ENCODE measurements at regions not wholly inside any gene's neighbourhood (a gene's known extent, or its start where the extent isn't known, plus 50 kb on each side); places are given as distances from the start of the nearest gene placed in this dataset.

DNA sequence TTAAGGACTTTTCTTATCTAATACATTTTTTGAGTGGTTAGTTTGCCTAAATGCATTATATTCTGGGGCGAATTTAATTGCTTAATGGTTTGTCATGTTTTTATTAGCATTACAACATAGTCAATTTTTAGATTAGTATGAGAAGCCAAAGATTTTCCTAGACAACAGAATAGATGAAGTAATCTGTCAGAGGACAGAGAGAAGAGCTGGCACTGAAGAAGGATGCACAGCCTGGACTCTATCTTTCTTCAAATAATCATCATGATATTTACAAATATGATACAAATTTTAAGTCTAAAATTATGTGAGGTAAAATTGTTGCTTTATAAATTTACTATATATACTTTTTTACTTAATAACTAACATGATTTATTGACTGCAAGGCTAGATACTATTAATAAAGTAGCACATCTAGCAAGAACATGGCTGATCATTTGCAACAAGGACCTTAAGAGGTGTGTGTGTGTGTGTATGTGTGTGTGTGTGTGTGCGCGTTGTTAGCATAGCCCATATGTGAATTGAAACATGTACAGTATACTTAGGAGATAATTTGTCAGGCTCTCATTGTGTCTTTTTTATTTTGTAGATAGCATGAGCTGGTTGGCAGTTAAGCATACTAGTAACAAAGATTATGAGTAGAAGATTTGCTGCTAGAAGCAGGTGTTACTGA lies 752.2 kb downstream of the DCDC2C start:
- intact Hi-C loops (cut with micrococcal nuclease): no loop called here
- ChIA-PET CTCF (no interaction called here), POLR2A (no interaction called here)
- Mint-ChIP-seq H3K36me3 (no peaks in the 10 kb centered on the region), H3K4me3 (no peak overlapping the region), H3K27me3 (no peaks in the 10 kb centered on the region), H3K9me3 (peaks cover 11% of the 10 kb centered on the region), H3K4me1 (ENCODE audit: low read depth) (no peaks in the 10 kb centered on the region), H3K27ac (no peak overlapping the region)
- no peak for DNase-seq

DNA sequence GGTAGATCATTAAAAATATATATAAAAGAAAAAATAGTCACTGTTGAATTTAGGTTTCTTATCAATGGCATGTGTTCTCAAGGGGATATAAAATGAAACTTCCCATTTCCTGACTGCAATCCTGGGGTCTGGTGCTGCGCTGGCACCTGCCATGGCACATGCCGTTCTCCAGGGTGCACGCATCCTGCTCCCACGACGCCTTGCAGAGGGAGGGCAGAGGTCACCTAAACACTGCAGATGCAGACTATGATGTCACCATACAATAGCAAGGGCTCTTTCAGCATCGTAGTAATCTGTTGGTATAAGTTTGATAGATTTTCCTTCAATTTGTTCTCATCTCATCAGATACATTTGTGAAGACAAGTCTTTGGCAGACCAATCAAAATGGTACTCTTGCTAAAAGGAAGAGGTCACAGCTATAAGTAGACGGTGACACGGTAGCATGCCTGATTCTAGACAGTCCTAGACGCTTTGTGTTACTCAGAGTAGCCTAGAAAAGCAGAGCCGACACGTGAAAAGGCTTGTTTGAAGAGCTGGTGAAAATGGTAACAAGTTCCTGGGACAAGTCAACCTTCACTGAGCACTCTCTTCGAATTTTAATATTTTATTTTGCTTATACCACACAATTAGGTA lies 761.4 kb downstream of the DCDC2C start:
- no peak overlapping the region for H3K4me3 Mint-ChIP-seq
- intact Hi-C loops (cut with micrococcal nuclease): no loop called here
- no peaks in the 10 kb centered on the region for H3K36me3 Mint-ChIP-seq
- no peaks in the 10 kb centered on the region for H3K4me1 Mint-ChIP-seq (ENCODE audit: low read depth)
- peaks cover 2% of the 10 kb centered on the region for H3K9me3 Mint-ChIP-seq
- H3K27me3 Mint-ChIP-seq: no peaks in the 10 kb centered on the region
- no peak for DNase-seq
- POLR2A ChIA-PET: no interaction called here
- no peak overlapping the region for H3K27ac Mint-ChIP-seq
- CTCF ChIA-PET: no interaction called here

DNA sequence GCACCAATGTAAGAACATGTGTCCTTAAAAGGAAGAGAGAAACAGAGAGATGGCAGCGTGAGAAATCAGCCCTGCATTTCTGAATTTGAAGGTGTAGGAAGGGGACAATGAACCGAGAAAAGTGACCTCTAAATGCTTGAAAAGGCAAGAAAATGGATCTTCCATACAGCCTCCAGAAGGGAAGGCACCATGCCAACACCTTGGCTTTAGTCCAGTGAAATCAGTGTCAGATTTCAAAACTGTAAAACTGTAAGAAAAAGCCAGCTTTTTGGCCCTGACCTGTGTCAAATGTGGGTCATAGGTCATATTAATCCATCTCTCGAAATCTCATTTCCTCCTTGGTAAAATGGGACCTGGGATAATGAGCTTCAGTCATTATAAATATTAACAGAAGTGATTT lies 762.3 kb downstream of the DCDC2C start:
- no peak for DNase-seq
- H3K4me1 Mint-ChIP-seq (ENCODE audit: low read depth): no peaks in the 10 kb centered on the region
- ChIA-PET POLR2A (no interaction called here), CTCF (no interaction called here)
- H3K27ac Mint-ChIP-seq: no peak overlapping the region
- peaks cover 2% of the 10 kb centered on the region for H3K9me3 Mint-ChIP-seq
- no peak overlapping the region for H3K4me3 Mint-ChIP-seq
- no peaks in the 10 kb centered on the region for H3K36me3 Mint-ChIP-seq
- intact Hi-C loops (cut with micrococcal nuclease): no loop called here
- H3K27me3 Mint-ChIP-seq: no peaks in the 10 kb centered on the region

DNA sequence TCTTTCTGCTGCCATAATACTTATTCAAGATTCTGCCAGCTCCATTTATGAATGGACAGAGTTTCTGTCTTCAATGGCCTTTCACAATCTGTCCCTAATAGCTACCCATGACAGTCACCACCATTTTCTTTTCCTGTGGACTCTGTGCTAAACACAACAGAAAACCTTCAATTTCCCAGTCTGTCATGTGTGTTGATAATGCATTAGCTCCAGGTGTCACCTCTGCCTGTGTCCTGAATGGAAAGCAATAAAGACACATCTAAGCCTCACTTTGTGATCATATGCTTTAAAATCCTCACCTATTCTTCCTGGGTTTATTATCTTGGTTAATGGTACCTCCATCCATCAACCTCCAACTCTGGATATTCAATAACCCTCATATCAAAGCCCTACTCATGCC lies 772.2 kb downstream of the DCDC2C start:
- H3K27me3 Mint-ChIP-seq: no peaks in the 10 kb centered on the region
- H3K4me1 Mint-ChIP-seq (ENCODE audit: low read depth): no peaks in the 10 kb centered on the region
- DNase-seq: no peak
- POLR2A ChIA-PET: no interaction called here
- peaks cover 21% of the 10 kb centered on the region for H3K9me3 Mint-ChIP-seq
- H3K36me3 Mint-ChIP-seq: no peaks in the 10 kb centered on the region
- no peak overlapping the region for H3K27ac Mint-ChIP-seq
- CTCF ChIA-PET: no interaction called here
- no peak overlapping the region for H3K4me3 Mint-ChIP-seq
- intact Hi-C loops (cut with micrococcal nuclease): no loop called here

DNA sequence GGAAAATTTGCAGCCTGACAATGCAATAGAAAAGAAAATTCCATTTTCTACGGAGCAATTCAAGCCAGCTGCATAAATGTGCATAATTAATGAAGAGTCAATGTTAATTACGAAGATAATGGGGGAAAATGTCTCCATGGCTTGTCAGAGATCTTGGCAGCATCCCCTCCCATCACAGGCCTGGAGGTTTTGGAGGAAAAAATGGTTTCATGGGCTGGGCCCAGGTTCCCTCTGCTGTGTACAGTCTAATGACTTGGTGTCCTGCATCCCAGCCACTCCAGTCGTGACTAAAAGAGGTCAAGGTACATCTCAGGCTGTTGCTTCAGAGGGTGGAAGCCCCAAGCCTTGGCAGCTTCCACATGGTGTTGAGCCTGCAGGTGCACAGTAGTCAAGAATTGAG lies 779.7 kb downstream of the DCDC2C start:
- peaks cover 26% of the 10 kb centered on the region for H3K9me3 Mint-ChIP-seq
- DNase-seq: no peak
- H3K4me3 Mint-ChIP-seq: no peak overlapping the region
- POLR2A ChIA-PET: no interaction called here
- no peaks in the 10 kb centered on the region for H3K4me1 Mint-ChIP-seq (ENCODE audit: low read depth)
- CTCF ChIA-PET: no interaction called here
- no peak overlapping the region for H3K27ac Mint-ChIP-seq
- H3K36me3 Mint-ChIP-seq: no peaks in the 10 kb centered on the region
- no peaks in the 10 kb centered on the region for H3K27me3 Mint-ChIP-seq
- intact Hi-C loops (cut with micrococcal nuclease): no loop called here

DNA sequence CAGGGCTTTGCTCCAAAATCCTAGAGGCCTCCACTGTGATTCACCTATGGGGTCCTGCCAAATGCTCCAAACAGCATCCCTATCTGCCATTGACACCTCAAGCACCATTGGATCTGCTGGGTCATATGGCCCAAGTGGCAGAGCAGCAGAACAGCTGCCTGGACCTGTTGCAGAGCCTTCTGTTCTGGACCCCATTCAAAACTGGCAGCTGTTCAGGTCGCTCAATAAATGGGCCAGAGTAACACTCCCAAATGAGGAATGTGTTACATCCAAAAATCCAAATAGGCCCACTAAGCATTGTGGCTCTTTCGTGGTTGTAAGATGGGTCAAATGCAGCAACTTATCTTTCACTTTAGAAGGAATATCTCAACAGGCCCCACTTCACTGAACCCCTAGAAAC lies 783.6 kb downstream of the DCDC2C start:
- intact Hi-C loops (cut with micrococcal nuclease): no loop called here
- no peak overlapping the region for H3K4me3 Mint-ChIP-seq
- no peaks in the 10 kb centered on the region for H3K27me3 Mint-ChIP-seq
- CTCF ChIA-PET: no interaction called here
- H3K27ac Mint-ChIP-seq: no peak overlapping the region
- POLR2A ChIA-PET: no interaction called here
- no peaks in the 10 kb centered on the region for H3K4me1 Mint-ChIP-seq (ENCODE audit: low read depth)
- no peak for DNase-seq
- H3K9me3 Mint-ChIP-seq: peaks cover 36% of the 10 kb centered on the region
- H3K36me3 Mint-ChIP-seq: no peaks in the 10 kb centered on the region

DNA sequence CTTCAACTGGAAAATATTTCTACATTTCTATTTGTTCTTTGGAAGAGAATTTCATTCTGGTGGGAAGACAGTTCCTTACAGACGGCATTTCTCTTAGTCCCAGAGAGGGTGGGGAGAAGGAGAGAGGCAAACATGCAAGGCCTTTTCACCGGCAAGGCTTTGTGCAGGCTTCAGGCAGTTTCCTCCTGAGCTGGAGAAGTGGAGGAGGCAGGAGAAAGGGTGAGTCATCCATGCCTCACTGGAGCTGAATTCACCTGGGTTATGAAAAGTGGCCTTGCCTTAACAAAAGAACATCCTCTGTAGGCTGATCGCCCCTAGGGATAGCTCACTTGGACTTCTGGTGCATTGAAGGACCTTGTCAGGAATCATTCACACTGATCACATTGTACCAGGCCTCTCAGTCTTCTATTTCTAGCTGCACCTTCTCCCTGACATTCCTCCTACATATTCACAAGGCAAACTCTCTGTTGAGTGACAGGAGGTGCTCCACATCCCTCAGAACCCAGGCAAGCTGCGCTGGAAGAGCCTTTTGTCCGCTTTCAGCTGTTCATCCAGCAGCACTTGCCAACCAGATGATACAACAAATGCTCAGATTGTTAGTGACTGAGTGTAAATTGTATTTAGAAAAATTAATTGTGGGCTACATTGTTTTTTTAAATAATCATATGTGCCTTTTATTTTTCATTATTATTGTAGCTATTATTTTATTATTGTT lies 796.1 kb downstream of the DCDC2C start:
- Mint-ChIP-seq H3K4me1 (ENCODE audit: low read depth) (no peaks in the 10 kb centered on the region), H3K36me3 (no peaks in the 10 kb centered on the region), H3K4me3 (no peak overlapping the region), H3K27me3 (no peaks in the 10 kb centered on the region), H3K27ac (no peak overlapping the region), H3K9me3 (peaks cover 12% of the 10 kb centered on the region)
- ChIA-PET CTCF (no interaction called here), POLR2A (no interaction called here)
- DNase-seq: no peak
- intact Hi-C loops (cut with micrococcal nuclease): no loop called here

DNA sequence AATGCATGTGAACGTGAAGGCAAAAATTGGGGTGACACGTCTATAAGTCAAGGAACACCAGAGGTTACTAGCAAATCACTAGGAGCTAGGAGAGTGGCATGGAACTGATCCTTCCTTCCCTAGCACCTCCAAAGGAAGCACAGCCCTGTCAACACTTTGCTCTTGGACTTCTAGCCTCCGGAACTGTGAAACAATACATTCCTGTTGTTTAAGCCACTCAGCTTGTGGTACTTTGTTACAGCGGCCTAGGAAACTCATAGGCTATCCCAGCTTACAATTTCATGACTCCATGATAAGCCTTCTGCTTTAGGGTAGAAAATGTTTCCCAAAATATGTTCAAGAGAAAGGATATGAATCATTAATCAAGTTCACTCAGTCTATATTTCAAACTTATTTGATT lies 798.1 kb downstream of the DCDC2C start:
- no peak overlapping the region for H3K4me3 Mint-ChIP-seq
- no peaks in the 10 kb centered on the region for H3K4me1 Mint-ChIP-seq (ENCODE audit: low read depth)
- H3K27ac Mint-ChIP-seq: no peak overlapping the region
- no peak for DNase-seq
- ChIA-PET POLR2A (no interaction called here), CTCF (no interaction called here)
- peaks cover 11% of the 10 kb centered on the region for H3K9me3 Mint-ChIP-seq
- no peaks in the 10 kb centered on the region for H3K36me3 Mint-ChIP-seq
- intact Hi-C loops (cut with micrococcal nuclease): no loop called here
- H3K27me3 Mint-ChIP-seq: no peaks in the 10 kb centered on the region

DNA sequence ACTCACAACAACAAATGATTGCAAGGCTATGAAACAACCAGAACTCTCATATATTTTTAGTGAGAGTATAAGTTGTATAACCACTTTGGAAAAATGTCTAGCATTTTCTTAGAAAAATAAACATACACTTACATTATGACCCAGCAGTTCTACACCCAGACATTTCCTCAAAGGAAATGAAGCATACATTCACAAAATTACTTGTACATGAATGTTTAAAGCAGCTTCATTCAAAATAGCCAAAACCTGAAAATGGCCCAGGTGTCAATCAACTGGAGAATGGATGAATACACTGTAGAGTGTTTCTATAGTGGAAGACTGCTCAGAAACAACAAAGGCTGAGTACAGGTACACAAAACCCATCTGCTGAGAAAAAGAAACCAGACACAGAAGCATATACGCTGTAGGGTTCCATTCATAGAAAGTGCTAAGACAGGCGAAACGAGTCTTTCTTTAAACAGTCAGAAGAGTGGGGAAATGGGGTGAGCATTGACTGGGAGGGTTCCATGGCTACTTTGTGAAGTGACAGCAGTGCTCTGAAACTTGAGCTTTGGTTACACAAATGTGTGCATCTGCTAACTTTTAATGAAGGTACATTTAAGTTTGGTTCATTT lies 799.0 kb downstream of the DCDC2C start:
- no peak overlapping the region for H3K4me3 Mint-ChIP-seq

DNA sequence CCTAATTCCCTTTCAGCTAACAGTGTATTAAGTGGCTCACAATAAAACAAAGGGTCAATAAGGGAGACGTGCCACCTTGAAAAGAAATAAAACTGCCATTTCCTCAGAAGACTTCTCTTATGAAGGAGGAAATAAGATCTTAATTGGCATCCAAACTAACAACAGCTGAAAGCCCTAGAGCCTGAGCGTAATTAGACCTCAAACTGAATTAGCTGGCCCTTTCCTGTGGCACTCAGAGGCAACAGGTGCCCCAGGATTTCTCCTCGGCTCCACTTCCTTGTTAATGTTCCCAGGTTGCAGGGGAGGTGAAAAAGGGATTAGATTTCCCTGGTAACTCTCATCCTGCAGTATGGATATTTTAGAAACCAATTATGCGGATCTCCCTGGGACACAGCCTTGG lies 804.3 kb downstream of the DCDC2C start:
- Mint-ChIP-seq H3K4me1 (ENCODE audit: low read depth) (no peaks in the 10 kb centered on the region), H3K27ac (no peak overlapping the region), H3K4me3 (no peak overlapping the region), H3K36me3 (no peaks in the 10 kb centered on the region), H3K27me3 (no peaks in the 10 kb centered on the region), H3K9me3 (peaks cover 14% of the 10 kb centered on the region)
- intact Hi-C loops (cut with micrococcal nuclease): no loop called here
- CTCF ChIA-PET: no interaction called here
- no peak for DNase-seq
- POLR2A ChIA-PET: no interaction called here

More for the DNA sequence above, 799.0 kb downstream of the DCDC2C start:
- H3K27ac Mint-ChIP-seq: no peak overlapping the region
- CTCF ChIA-PET: no interaction called here
- H3K36me3 Mint-ChIP-seq: no peaks in the 10 kb centered on the region
- POLR2A ChIA-PET: no interaction called here
- peaks cover 11% of the 10 kb centered on the region for H3K9me3 Mint-ChIP-seq
- intact Hi-C loops (cut with micrococcal nuclease): no loop called here
- no peaks in the 10 kb centered on the region for H3K4me1 Mint-ChIP-seq (ENCODE audit: low read depth)
- H3K27me3 Mint-ChIP-seq: no peaks in the 10 kb centered on the region
- DNase-seq: no peak

DNA sequence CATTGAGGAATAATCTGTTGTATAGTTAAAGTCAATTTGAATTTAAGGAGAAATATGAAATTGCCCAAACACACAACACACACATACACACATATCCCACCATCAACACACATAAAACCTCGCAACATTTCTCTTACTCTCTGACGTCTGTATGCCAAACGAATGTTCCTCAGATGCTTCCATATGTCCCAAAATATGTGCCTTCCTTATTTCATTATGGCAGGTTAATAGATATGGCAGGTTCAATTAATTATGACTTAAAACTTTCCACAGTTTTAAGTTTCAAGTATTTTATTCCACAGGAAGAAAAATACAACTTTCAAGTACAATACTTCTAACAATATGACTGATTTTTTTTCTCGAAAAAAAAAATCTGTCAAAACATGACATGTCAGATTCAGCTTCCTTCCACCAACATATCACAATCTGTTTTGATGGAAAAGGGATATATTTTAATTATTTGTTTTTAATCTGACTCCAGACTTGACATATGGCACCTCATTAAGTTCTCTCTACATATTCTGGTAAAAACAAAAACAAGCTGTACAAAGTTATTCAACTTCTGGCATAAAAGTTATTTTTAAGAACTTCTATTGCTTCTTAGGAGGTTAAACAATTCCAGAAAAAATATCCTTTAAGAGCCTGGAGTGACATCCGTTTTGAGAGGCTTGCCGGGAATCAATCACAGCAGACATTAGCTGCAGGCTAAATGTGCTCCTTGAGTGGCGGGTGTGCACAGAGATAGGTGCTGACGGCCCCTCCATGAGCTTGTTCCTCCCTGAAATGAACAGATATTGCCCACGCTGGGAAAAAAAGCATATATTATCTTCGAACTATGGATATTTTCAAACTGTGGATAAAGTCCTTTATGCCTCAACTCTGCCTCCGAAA lies 812.7 kb downstream of the DCDC2C start:
- DNase-seq: no peak
- CTCF ChIA-PET: interaction anchor here (0.7 kb wide), 1 partner anchor 347 kb away, joined by 3 read pairs; no protein-coding TSS in a partner anchor
- POLR2A ChIA-PET: no interaction called here
- intact Hi-C loops (cut with micrococcal nuclease): no loop called here
- H3K4me3 Mint-ChIP-seq: no peak overlapping the region
- H3K9me3 Mint-ChIP-seq: peaks cover 17% of the 10 kb centered on the region
- H3K36me3 Mint-ChIP-seq: no peaks in the 10 kb centered on the region
- no peaks in the 10 kb centered on the region for H3K4me1 Mint-ChIP-seq (ENCODE audit: low read depth)
- no peaks in the 10 kb centered on the region for H3K27me3 Mint-ChIP-seq
- no peak overlapping the region for H3K27ac Mint-ChIP-seq

DNA sequence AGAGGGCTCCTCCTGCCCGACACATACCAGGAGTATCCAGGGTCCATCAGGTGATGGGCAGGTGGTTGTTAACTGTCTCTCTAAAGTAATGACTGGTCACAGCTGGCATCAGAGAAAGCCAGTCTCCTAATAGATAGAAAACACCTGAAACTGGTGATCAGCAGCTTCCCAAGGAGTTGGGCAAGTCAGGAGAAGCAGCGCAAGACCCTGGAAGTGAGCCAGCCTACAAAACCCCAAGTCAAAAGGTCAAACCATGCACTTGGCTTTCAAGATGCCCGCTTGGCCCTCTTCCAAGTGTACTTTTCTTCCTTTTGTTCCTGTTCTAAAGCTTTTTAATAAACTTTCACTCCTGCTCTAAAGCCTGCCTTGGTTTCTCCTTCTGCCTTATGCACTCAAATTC lies 815.2 kb downstream of the DCDC2C start:
- ChIA-PET POLR2A (no interaction called here), CTCF (interaction anchor here (0.7 kb wide), 1 partner anchor 146 kb away, joined by 3 read pairs; no protein-coding TSS in a partner anchor)
- Mint-ChIP-seq H3K27ac (no peak overlapping the region), H3K4me3 (no peak overlapping the region), H3K9me3 (peaks cover 12% of the 10 kb centered on the region), H3K36me3 (no peaks in the 10 kb centered on the region), H3K4me1 (ENCODE audit: low read depth) (no peaks in the 10 kb centered on the region), H3K27me3 (no peaks in the 10 kb centered on the region)
- DNase-seq: no peak
- intact Hi-C loops (cut with micrococcal nuclease): no loop called here

Measured in activated CD4-positive, alpha-beta memory T cell treated with anti-CD3 and anti-CD28 coated beads for 36 hours (primary cell).